Natural killer cell (primary cell): ENCODE measurements at regions not wholly inside any gene's neighbourhood (a gene's known extent, or its start where the extent isn't known, plus 50 kb on each side); places are given as distances from the start of the nearest gene placed in this dataset.
"Not testable (repeated sequence)": the region's sequence is repeated elsewhere in the genome, so short reads cannot be mapped to it uniquely, and the experiment has no call there.

Source experiments
- ATAC-seq, 3 donors: fragments of 150-1000 bp in 2 of 3; fragments of 200-7000 bp in 1 of 3; cut with Tn5 transposase; 1 replicate in 1 of 3; 2 replicates in 2 of 3; pipeline ENCODE4 v1.10.0; 2021; ENCODE audit warnings: mild to moderate bottlenecking in 2 of 3, moderate library complexity in 2 of 3
- DNase-seq, 2 donors: peaks; one replicate each; pipeline versions ENCODE4 v3.0.0 to v3.0.0-alpha.2; 2013 to 2021; ENCODE audit warnings: mixed read lengths in 1 of 2
- H3K27ac ChIP-seq: one replicate; pipeline ENCODE4 v1.5.1; 2013; ENCODE audit warnings: mild to moderate bottlenecking, low read length
- H3K27me3 ChIP-seq: one replicate; pipeline ENCODE4 v1.6.1; 2013; ENCODE audit warnings: low read length; ENCODE audit not compliant: control insufficient read depth, insufficient read depth
- H3K36me3 ChIP-seq: one replicate; pipeline ENCODE4 v1.6.1; 2013; ENCODE audit warnings: low read length; ENCODE audit not compliant: control insufficient read depth, insufficient read depth
- H3K4me1 ChIP-seq: one replicate; pipeline ENCODE4 v1.6.1; 2013; ENCODE audit warnings: low read length; ENCODE audit not compliant: control insufficient read depth, insufficient read depth
- H3K4me3 ChIP-seq: one replicate; pipeline ENCODE4 v1.5.1; 2013; ENCODE audit warnings: low read length
- H3K9me3 ChIP-seq: one replicate; pipeline ENCODE4 v1.6.1; 2013; ENCODE audit warnings: low read length; ENCODE audit not compliant: control insufficient read depth, insufficient read depth
- H3K27ac Mint-ChIP-seq, 2 donors: one replicate each; pipeline ENCODE4 v1.8.0; 2022; ENCODE audit warnings: mild to moderate bottlenecking in 2 of 2, mixed read lengths in 2 of 2, moderate library complexity in 1 of 2
- H3K27me3 Mint-ChIP-seq, 2 donors: one replicate each; pipeline ENCODE4 v1.8.0; 2022; ENCODE audit warnings: low read depth in 2 of 2, mixed read lengths in 2 of 2
- H3K36me3 Mint-ChIP-seq: one replicate; pipeline ENCODE4 v1.8.0; 2022; ENCODE audit warnings: mixed read lengths
- H3K4me1 Mint-ChIP-seq, 2 donors: one replicate each; pipeline ENCODE4 v1.8.0; 2022; ENCODE audit warnings: mixed read lengths in 2 of 2
- H3K4me3 Mint-ChIP-seq: one replicate; pipeline ENCODE4 v1.8.0; 2022; ENCODE audit warnings: mild to moderate bottlenecking, moderate library complexity, mixed read lengths
- H3K9me3 Mint-ChIP-seq, 2 donors: one replicate each; pipeline ENCODE4 v1.8.0; 2022; ENCODE audit warnings: mixed read lengths in 2 of 2
- CTCF ChIP-seq: fragments of 200-600 bp; IDR thresholded peaks from one replicate; pipeline ENCODE4 v1.8.0; 2022; ENCODE audit warnings: antibody characterized with exemption
- WGBS: methylation state at CpG from one replicate; pipeline ENCODE4 v1.1.7; 2013; ENCODE audit warnings: missing lambda C conversion rate; ENCODE audit not compliant: insufficient coverage; 5-methylcytosine and 5-hydroxymethylcytosine counted together
- intact Hi-C: fragments of 100-400 bp; cut with micrococcal nuclease; formaldehyde crosslinking; loops from one replicate; pipeline ENCODE4 v1.14.2; 2022

GRCh38 chr13:24986826-24987225, 109.1 kb upstream of the PABPC3 start:
- H3K4me3 Mint-ChIP-seq, result no peak overlapping the region
- intact Hi-C loops, result no loop called here
- no peak overlapping the region for H3K4me3 ChIP-seq
- H3K9me3 ChIP-seq, result no peaks in the 10 kb centered on the region
- no peaks in the 10 kb centered on the region for H3K36me3 Mint-ChIP-seq
- no peaks in the 10 kb centered on the region for H3K36me3 ChIP-seq
- no peaks in the 10 kb centered on the region for H3K27me3 ChIP-seq
- no peak overlapping the region for H3K27ac Mint-ChIP-seq
- H3K27me3 Mint-ChIP-seq, result peaks cover 43 to 70% of the 10 kb centered on the region in 2 donors
- H3K4me1 Mint-ChIP-seq, result no peaks in the 10 kb centered on the region
- H3K4me1 ChIP-seq, result no peaks in the 10 kb centered on the region
- H3K27ac ChIP-seq, result no peak overlapping the region
- no peak for TF ChIP-seq CTCF
- ATAC-seq (no peak), DNase-seq (no peak)
- WGBS, result 85% methylated on average over 9 of the region's 9 CpGs
- no peaks in the 10 kb centered on the region for H3K9me3 Mint-ChIP-seq

- H3K27ac ChIP-seq, H3K27me3 ChIP-seq, H3K27ac Mint-ChIP-seq, H3K4me3 ChIP-seq, ATAC-seq, intact Hi-C loops, H3K36me3 Mint-ChIP-seq, H3K4me1 ChIP-seq, DNase-seq, H3K36me3 ChIP-seq, H3K9me3 Mint-ChIP-seq, H3K4me3 Mint-ChIP-seq, H3K9me3 ChIP-seq, H3K4me1 Mint-ChIP-seq: not testable (repeated sequence)
- 38% methylated on average over 2 of the region's 6 CpGs for WGBS
- H3K27me3 Mint-ChIP-seq, result peaks cover 31 to 52% of the 10 kb centered on the region in 2 donors
These were observed 106.0 kb upstream of the PABPC3 start for GRCh38 chr13:24989959-24990358.

GRCh38 chr13:24992946-24993345, 103.0 kb upstream of the PABPC3 start:
- peaks cover 29 to 37% of the 10 kb centered on the region in 2 donors for H3K27me3 Mint-ChIP-seq
- DNase-seq, H3K4me3 ChIP-seq, H3K4me1 ChIP-seq, H3K9me3 Mint-ChIP-seq, ATAC-seq, H3K4me1 Mint-ChIP-seq, H3K4me3 Mint-ChIP-seq, H3K27ac Mint-ChIP-seq, intact Hi-C loops, H3K36me3 Mint-ChIP-seq, H3K27me3 ChIP-seq, H3K9me3 ChIP-seq, H3K27ac ChIP-seq, H3K36me3 ChIP-seq: not testable (repeated sequence)
- WGBS, result 61% methylated on average over 4 of the region's 4 CpGs

- no peak overlapping the region for H3K4me3 ChIP-seq
- H3K27ac Mint-ChIP-seq, result no peak overlapping the region
- no peaks in the 10 kb centered on the region for H3K9me3 Mint-ChIP-seq
- peaks cover 4 to 5% of the 10 kb centered on the region in 2 donors for H3K4me1 Mint-ChIP-seq
- H3K27me3 ChIP-seq, result no peaks in the 10 kb centered on the region
- H3K9me3 ChIP-seq, result no peaks in the 10 kb centered on the region
- H3K4me3 Mint-ChIP-seq, result no peak overlapping the region
- DNase-seq (peak in 1 of 2 donors; percentile 81), ATAC-seq (peak; percentile 73 to 82 (median 79))
- intact Hi-C loops, result loop anchor here (1.0 to 2.0 kb wide), 2 partner anchors 42 to 379 kb away; no protein-coding TSS in a partner anchor
- H3K36me3 Mint-ChIP-seq, result no peaks in the 10 kb centered on the region
- WGBS, result 11% methylated on average over 6 of the region's 6 CpGs
- peaks cover 25 to 31% of the 10 kb centered on the region in 2 donors for H3K27me3 Mint-ChIP-seq
- H3K36me3 ChIP-seq, result no peaks in the 10 kb centered on the region
- H3K27ac ChIP-seq, result no peak overlapping the region
- no peaks in the 10 kb centered on the region for H3K4me1 ChIP-seq
- peak; percentile 86 for TF ChIP-seq CTCF
These were observed 100.6 kb upstream of the PABPC3 start for GRCh38 chr13:24995225-24995804.
